AG04450 (cell line): ENCODE measurements at regions not wholly inside any gene's neighbourhood (a gene's known extent, or its start where the extent isn't known, plus 50 kb on each side); places are given as distances from the start of the nearest gene placed in this dataset.

Experiments used
- CTCF ChIA-PET: fragments of 300-600, 350-600 bp; formaldehyde crosslinking; extraction: SDS; loops from one replicate; lab custom pipeline; 2022; ENCODE audit warnings: antibody characterized with exemption, inconsistent platforms; lab: Charles Lee
- POLR2A ChIA-PET: fragments of 350-600 bp; formaldehyde crosslinking; extraction: SDS; loops from one replicate; lab custom pipeline; 2021; ENCODE audit warnings: antibody characterized with exemption, inconsistent platforms; lab: Yijun Ruan, JAX
- DNase-seq: peaks from one replicate; pipeline ENCODE4 v3.0.0-alpha.2; 2011; ENCODE audit warnings: low read depth, low spot score
- H3K27ac ChIP-seq: one replicate; pipeline ENCODE4 v1.5.1; 2012; ENCODE audit warnings: low read depth, low read length, control low read depth
- H3K27me3 ChIP-seq: one replicate; pipeline ENCODE4 v1.6.0; 2012; ENCODE audit warnings: low read length; ENCODE audit not compliant: control insufficient read depth, insufficient read depth
- H3K4me3 ChIP-seq: 2 replicates; pipeline ENCODE4 v1.5.1; 2011; ENCODE audit warnings: mild to moderate bottlenecking, low read depth, low read length, control low read depth
- H3K9me3 ChIP-seq: 2 replicates; pipeline ENCODE4 v1.5.1; 2012; ENCODE audit warnings: low read length; ENCODE audit not compliant: control insufficient read depth, insufficient read depth
- TF ChIP-seq, protein P1 (sequence below): IDR thresholded peaks from 2 replicates; pipeline ENCODE4 v1.5.1; 2011; ENCODE audit warnings: low read depth, low read length, control low read depth, inconsistent platforms

DNA sequence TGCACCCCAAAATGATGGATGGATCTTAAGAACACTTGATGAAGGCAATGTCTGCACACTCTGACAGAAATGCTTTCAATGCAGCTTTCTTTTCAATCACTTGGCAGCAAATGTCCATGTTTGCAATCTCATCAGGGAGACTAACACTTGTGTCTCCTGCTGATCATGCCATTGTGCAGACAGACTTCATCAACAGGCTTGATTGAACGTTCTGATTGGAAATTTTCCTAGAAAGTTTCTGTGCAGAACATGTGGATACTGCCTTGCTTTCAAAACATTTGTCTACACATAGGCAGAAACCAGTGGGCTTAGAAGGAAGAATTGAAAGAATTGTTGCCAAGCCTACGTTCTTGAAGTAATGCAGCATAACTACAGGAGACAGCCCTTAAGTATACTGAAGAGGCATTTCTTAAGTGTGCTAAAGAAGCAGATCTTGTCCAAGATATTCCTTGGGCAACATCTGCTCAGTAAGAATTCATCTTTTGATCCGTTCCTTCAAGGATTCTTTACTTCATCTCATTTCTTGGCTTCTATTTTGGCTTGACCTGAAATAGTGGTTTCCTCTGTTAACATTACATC is 120.4 kb upstream of the PLCB4 start:
- no peak for DNase-seq
- Histone ChIP-seq H3K4me3 (no peak overlapping the region), H3K27me3 (no peaks in the 10 kb centered on the region), H3K27ac (no peak overlapping the region), H3K9me3 (no peaks in the 10 kb centered on the region)
- CTCF ChIA-PET, result no interaction called here
- TF ChIP-seq, protein P1, sequence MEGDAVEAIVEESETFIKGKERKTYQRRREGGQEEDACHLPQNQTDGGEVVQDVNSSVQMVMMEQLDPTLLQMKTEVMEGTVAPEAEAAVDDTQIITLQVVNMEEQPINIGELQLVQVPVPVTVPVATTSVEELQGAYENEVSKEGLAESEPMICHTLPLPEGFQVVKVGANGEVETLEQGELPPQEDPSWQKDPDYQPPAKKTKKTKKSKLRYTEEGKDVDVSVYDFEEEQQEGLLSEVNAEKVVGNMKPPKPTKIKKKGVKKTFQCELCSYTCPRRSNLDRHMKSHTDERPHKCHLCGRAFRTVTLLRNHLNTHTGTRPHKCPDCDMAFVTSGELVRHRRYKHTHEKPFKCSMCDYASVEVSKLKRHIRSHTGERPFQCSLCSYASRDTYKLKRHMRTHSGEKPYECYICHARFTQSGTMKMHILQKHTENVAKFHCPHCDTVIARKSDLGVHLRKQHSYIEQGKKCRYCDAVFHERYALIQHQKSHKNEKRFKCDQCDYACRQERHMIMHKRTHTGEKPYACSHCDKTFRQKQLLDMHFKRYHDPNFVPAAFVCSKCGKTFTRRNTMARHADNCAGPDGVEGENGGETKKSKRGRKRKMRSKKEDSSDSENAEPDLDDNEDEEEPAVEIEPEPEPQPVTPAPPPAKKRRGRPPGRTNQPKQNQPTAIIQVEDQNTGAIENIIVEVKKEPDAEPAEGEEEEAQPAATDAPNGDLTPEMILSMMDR, result no peak
- POLR2A ChIA-PET, result no interaction called here

DNA sequence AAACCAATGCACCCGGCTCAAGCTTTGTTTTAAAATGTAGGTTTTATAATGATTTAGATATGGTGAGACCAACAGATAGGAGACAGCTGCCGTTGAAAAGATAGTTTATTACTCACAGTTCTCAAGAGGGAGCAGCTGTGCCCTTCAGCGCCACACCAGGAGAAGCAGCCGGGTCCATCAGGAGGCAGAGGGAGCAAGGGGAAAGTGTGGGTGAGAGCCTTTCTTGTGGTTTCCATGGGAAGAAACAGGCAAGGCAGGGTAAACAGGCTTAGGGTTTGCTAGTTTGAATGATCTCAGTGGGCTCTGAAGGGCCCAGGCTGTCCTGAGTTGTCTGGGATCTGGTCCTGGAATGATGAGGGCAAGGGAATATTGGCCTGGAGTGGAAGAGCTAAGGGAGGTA is 117.7 kb upstream of the PLCB4 start:
- H3K27ac ChIP-seq, result no peak overlapping the region
- POLR2A ChIA-PET, result no interaction called here
- no peak overlapping the region for H3K4me3 ChIP-seq
- no peaks in the 10 kb centered on the region for H3K9me3 ChIP-seq
- H3K27me3 ChIP-seq, result no peaks in the 10 kb centered on the region
- DNase-seq, result no peak
- TF ChIP-seq, protein P1, result no peak
- CTCF ChIA-PET, result interaction anchor here (2.0 kb wide), 1 partner anchor 97 kb away, joined by 6 read pairs; no protein-coding TSS in a partner anchor

DNA sequence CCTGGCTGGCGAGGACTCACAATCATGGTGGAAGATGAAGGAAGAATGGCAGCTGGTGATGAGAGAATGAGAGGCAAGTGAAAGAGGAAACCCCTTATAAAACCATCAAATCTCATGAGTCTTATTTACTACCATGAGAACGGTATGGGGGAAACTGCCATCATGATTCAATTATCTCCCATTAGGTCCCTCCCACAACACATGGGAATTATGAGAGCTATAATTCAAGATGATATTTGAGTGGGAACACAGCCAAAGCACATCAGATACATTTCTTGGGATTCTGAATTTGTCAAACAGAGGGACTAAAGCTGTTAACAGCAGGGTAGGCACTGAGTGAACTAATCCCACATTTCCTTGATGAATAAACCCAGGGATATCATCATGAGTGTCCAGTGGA is 116.2 kb upstream of the PLCB4 start:
- TF ChIP-seq, protein P1, result no peak
- CTCF ChIA-PET, result interaction anchor here (2.0 kb wide), 1 partner anchor 99 kb away, joined by 6 read pairs; no protein-coding TSS in a partner anchor
- DNase-seq, result no peak
- Histone ChIP-seq H3K9me3 (no peaks in the 10 kb centered on the region), H3K27ac (no peak overlapping the region), H3K4me3 (no peak overlapping the region), H3K27me3 (no peaks in the 10 kb centered on the region)
- POLR2A ChIA-PET, result interaction anchor here (0.7 kb wide), 1 partner anchor 562 kb away, joined by 8 read pairs; the partner anchor contains the start of gene LAMP5

DNA sequence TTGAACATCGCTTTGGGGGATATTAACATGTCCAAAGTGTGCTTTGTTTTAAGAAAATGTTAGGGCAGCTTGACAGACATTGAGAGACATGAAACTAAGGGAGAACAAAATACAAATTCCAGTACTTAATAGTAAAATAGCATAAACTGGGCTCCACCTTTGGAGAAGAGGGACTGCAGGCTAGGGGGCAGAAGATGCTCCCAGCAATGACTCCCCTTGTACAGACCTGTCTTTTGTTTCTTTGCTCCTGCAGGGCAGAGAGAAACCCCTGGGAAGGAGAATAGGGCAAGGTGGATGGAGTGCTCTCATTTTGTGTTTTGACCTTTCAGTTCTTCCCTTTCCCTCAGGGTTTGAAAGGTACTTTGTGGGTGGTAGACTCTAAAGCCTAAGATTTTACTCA is 115.6 kb upstream of the PLCB4 start:
- ChIA-PET CTCF (interaction anchor here (2.0 kb wide), 1 partner anchor 100 kb away, joined by 6 read pairs; no protein-coding TSS in a partner anchor), POLR2A (interaction anchor here (0.7 kb wide), 1 partner anchor 561 kb away, joined by 8 read pairs; the partner anchor contains the start of gene LAMP5)
- TF ChIP-seq, protein P1, result peak; percentile 17; the same call in 1 of the 2 replicates

DNA sequence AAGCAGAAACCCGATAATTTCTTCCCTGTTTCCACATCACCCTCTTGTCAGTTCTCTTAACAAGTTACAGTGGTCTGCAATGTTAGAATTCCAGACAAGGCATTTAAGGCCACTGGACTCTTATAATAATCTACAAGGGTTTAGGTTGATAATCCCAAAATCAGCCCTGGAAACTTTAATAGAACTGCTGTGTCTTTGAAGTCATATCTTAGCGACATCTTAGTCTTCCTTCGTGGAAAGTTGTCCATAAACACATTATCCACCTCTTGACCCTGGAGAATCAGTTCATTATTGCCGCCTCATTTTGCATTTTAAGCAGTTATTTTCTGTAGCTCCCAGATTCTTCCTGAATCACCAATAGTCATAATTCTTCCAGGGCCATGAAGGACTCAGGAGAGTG is 108.6 kb upstream of the PLCB4 start:
- Histone ChIP-seq H3K9me3 (no peaks in the 10 kb centered on the region), H3K27me3 (no peaks in the 10 kb centered on the region), H3K4me3 (no peak overlapping the region), H3K27ac (no peak overlapping the region)
- POLR2A ChIA-PET, result no interaction called here
- DNase-seq, result no peak
- TF ChIP-seq, protein P1, result no peak
- CTCF ChIA-PET, result no interaction called here

More for the DNA sequence above, 115.6 kb upstream of the PLCB4 start:
- Histone ChIP-seq H3K4me3 (no peak overlapping the region), H3K27ac (no peak overlapping the region), H3K27me3 (no peaks in the 10 kb centered on the region), H3K9me3 (no peaks in the 10 kb centered on the region)
- no peak for DNase-seq
